ENCODE measurements at regions not wholly inside any gene's neighbourhood (a gene's known extent, or its start where the extent isn't known, plus 50 kb on each side); places are given as distances from the start of the nearest gene placed in this dataset.

- FAIRE-seq, result no peak
- no TSS peak for BruUV-seq (replicated peaks)
These were observed 818.6 kb downstream of the EPHA4 start for GRCh38 chr2:220753486-220753885.

More at GRCh38 chr2:220753486-220753885, 818.6 kb downstream of the EPHA4 start:
- no peaks in the 10 kb centered on the region for H3K79me2 ChIP-seq (ENCODE audit: control insufficient read depth, insufficient read depth, low read length)
- no peak overlapping the region for H3K9ac ChIP-seq (ENCODE audit: insufficient read depth in 1 of 2, low read depth in 2 of 2, low read length in 2 of 2)
- ATAC-seq (no peak), DNase-seq (ENCODE audit: extremely low read depth in 1 of 4, low spot score in 3 of 4) (no peak)
- H3K4me1 ChIP-seq (replicated peaks in 1 of 2; ENCODE audit: control insufficient read depth in 2 of 2, insufficient read depth in 2 of 2, low read length in 2 of 2), result no peaks in the 10 kb centered on the region
- H3K9me1 ChIP-seq (ENCODE audit: control insufficient read depth, insufficient read depth, low read length), result no peaks in the 10 kb centered on the region
- no peak overlapping the region for H3K4me2 ChIP-seq (ENCODE audit: insufficient read depth, low read length)
- no peaks in the 10 kb centered on the region for H3K9me3 ChIP-seq (replicated peaks; ENCODE audit: control insufficient read depth, insufficient read depth, low read depth, low read length)
- POLR2A ChIA-PET, result no interaction called here
- 0% methylated on average over 3 of the region's 3 CpGs for WGBS (ENCODE audit: insufficient coverage, low coverage, missing lambda C conversion rate)
- no peaks in the 10 kb centered on the region for H3K27me3 ChIP-seq (ENCODE audit: control insufficient read depth in 2 of 2, insufficient read depth in 2 of 2, low read length in 2 of 2)
- no peak overlapping the region for H3K27ac ChIP-seq (ENCODE audit: extremely low read depth, low read depth, low read length)
- TF ChIP-seq POLR2H (tag; IDR thresholded peaks at IDR 0.05; ENCODE audit: low read depth) (no peak), ZNF518B (CRISPR knock-in tag; IDR thresholded peaks at IDR 0.05) (no peak), ZNF408 (CRISPR knock-in tag; IDR thresholded peaks at IDR 0.05; ENCODE audit: low read depth) (no peak), ARID2 (IDR thresholded peaks at IDR 0.05) (no peak), RFX7 (CRISPR knock-in tag; IDR thresholded peaks at IDR 0.05) (no peak), ASH1L (IDR thresholded peaks at IDR 0.05; ENCODE audit: borderline replicate concordance, low read depth, partially characterized antibody) (no peak), CHD4 (IDR thresholded peaks at IDR 0.05; ENCODE audit: insufficient read depth, insufficient replicate concordance, low read depth, low read length, poor library complexity, severe bottlenecking) (no peak), CGGBP1 (CRISPR knock-in tag; IDR thresholded peaks at IDR 0.05) (no peak), BRD9 (IDR thresholded peaks at IDR 0.05; ENCODE audit: low read depth, partially characterized antibody) (no peak), CTCF (IDR thresholded peaks at IDR 0.05 in 2 of 3, conservative IDR thresholded peaks at IDR 0.05 in 1 of 3; ENCODE audit: insufficient read depth in 2 of 3, low read depth in 1 of 3, low read length in 3 of 3) (no peak), PRPF4 (IDR thresholded peaks at IDR 0.05; ENCODE audit: insufficient read depth, low read depth, low read length, poor library complexity, severe bottlenecking) (no peak), ARID3A (IDR thresholded peaks at IDR 0.05; ENCODE audit: borderline replicate concordance, low read depth, low read length) (no peak)
- no peak overlapping the region for H3K4me3 ChIP-seq
- intact Hi-C loops (cut with micrococcal nuclease), result no loop called here
- in situ Hi-C loops (cut with MboI), result no loop called here
- no peak overlapping the region for H2AFZ ChIP-seq (ENCODE audit: low read depth, low read length)
- no peaks in the 10 kb centered on the region for H4K20me1 ChIP-seq (replicated peaks; ENCODE audit: control insufficient read depth, insufficient read depth, low read length)
- CTCF ChIA-PET (ENCODE audit: low intra/inter-chr PET ratio), result no interaction called here
- no peaks in the 10 kb centered on the region for H3K36me3 ChIP-seq (ENCODE audit: control insufficient read depth, insufficient read depth, low read length)

Measured in K562 (cell line).